ENCODE measurements at regions not wholly inside any gene's neighbourhood (a gene's known extent, or its start where the extent isn't known, plus 50 kb on each side); places are given as distances from the start of the nearest gene placed in this dataset.

DNA sequence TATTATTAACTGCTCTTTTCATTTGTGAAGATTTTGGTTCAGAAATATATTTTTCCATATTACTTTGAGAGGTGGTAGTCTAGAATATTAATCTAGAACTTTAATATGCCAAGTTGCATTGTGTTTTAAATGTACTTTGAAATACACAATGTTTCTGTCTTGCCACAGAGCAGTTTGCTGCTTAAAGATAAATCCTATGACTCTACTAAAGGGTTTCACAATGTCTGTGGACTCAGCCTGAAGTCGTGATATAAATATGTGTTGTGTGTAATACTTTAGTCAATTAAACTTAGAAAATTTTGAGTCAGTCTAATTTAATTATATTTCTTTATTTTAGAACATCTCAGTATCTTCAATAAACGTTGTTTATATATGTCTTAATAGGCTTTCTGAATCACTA is 1771.7 kb upstream of the PCDH7 start:
- no peak for DNase-seq (ENCODE audit: low read depth in 1 of 2, low spot score in 1 of 2)
- no peaks in the 10 kb centered on the region for H3K27me3 ChIP-seq (ENCODE audit: insufficient read depth, poor library complexity, severe bottlenecking)
- H3K27ac ChIP-seq (replicated peaks), result no peak overlapping the region
- TF ChIP-seq GABPA (IDR thresholded peaks at IDR 0.05; ENCODE audit: low read depth) (no peak), SPI1 (IDR thresholded peaks at IDR 0.05; ENCODE audit: borderline replicate concordance, low read depth) (no peak), POLR2AphosphoS5 (IDR thresholded peaks at IDR 0.05; ENCODE audit: low read depth) (no peak)
- TF ChIP-seq, protein P1, sequence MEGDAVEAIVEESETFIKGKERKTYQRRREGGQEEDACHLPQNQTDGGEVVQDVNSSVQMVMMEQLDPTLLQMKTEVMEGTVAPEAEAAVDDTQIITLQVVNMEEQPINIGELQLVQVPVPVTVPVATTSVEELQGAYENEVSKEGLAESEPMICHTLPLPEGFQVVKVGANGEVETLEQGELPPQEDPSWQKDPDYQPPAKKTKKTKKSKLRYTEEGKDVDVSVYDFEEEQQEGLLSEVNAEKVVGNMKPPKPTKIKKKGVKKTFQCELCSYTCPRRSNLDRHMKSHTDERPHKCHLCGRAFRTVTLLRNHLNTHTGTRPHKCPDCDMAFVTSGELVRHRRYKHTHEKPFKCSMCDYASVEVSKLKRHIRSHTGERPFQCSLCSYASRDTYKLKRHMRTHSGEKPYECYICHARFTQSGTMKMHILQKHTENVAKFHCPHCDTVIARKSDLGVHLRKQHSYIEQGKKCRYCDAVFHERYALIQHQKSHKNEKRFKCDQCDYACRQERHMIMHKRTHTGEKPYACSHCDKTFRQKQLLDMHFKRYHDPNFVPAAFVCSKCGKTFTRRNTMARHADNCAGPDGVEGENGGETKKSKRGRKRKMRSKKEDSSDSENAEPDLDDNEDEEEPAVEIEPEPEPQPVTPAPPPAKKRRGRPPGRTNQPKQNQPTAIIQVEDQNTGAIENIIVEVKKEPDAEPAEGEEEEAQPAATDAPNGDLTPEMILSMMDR (IDR thresholded peaks at IDR 0.05; ENCODE audit: insufficient read depth, low read length), result no peak
- H3K4me3 ChIP-seq (replicated peaks; ENCODE audit: insufficient read depth, low read length), result no peak overlapping the region

- Histone ChIP-seq H3K4me3 (replicated peaks; ENCODE audit: insufficient read depth, low read length) (no peak overlapping the region), H3K27ac (replicated peaks) (no peak overlapping the region), H3K27me3 (ENCODE audit: insufficient read depth, poor library complexity, severe bottlenecking) (no peaks in the 10 kb centered on the region)
- TF ChIP-seq REST (IDR thresholded peaks at IDR 0.05; ENCODE audit: insufficient replicate concordance, low read depth), result no peak
- no peak for TF ChIP-seq POLR2AphosphoS5 (IDR thresholded peaks at IDR 0.05; ENCODE audit: low read depth)
- no peak for TF ChIP-seq GABPA (IDR thresholded peaks at IDR 0.05; ENCODE audit: low read depth)
- no peak for TF ChIP-seq SPI1 (IDR thresholded peaks at IDR 0.05; ENCODE audit: borderline replicate concordance, low read depth)
- TF ChIP-seq, protein P1 (IDR thresholded peaks at IDR 0.05; ENCODE audit: insufficient read depth, low read length), result no peak
- no peak for DNase-seq (ENCODE audit: low read depth in 1 of 2, low spot score in 1 of 2)
Measured at GRCh38 chr4:28966982-28967381, 1753.2 kb upstream of the PCDH7 start.

DNA sequence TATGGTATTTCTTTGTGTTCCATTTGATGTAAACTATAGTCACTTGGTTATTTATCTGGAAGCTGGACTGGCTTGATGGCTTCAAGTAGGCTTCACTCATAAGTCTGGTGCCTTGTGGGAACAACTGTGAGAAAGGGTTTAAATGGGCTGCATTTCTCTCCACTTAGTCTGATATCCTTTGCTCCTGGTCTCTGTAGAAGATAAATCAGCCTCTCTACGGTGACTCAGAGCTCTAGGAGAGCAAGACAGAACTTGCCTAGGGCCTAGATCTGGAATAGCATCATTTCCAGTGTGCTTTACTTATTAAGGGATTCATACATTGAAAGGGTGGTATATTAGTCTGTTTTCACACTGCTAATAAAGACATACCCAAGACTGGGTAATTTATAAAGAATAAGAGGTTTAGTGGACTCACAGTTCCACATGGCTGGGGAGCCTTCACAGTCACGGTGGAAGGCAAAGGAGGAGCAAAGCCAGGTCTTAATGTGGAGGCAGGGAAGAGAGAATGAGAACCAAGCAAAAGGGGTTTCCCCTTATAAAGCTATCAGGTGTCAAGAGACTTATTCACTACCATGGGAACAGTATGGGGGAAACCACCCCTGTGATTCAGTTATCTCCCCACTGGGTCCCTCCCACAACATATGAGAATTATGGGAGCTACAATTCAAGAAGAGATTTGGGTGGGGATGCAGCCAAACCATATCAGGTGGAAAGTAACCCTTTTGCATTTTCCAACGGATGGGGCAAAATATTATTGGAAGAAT is 1746.4 kb upstream of the PCDH7 start:
- TF ChIP-seq, protein P1 (IDR thresholded peaks at IDR 0.05; ENCODE audit: insufficient read depth, low read length), result no peak
- TF ChIP-seq POLR2AphosphoS5 (IDR thresholded peaks at IDR 0.05; ENCODE audit: low read depth) (no peak), SPI1 (IDR thresholded peaks at IDR 0.05; ENCODE audit: borderline replicate concordance, low read depth) (no peak), GABPA (IDR thresholded peaks at IDR 0.05; ENCODE audit: low read depth) (no peak)
- DNase-seq (ENCODE audit: low read depth in 1 of 2, low spot score in 1 of 2), result no peak
- Histone ChIP-seq H3K27me3 (ENCODE audit: insufficient read depth, poor library complexity, severe bottlenecking) (no peaks in the 10 kb centered on the region), H3K4me3 (replicated peaks; ENCODE audit: insufficient read depth, low read length) (no peak overlapping the region), H3K27ac (replicated peaks) (no peak overlapping the region)

DNA sequence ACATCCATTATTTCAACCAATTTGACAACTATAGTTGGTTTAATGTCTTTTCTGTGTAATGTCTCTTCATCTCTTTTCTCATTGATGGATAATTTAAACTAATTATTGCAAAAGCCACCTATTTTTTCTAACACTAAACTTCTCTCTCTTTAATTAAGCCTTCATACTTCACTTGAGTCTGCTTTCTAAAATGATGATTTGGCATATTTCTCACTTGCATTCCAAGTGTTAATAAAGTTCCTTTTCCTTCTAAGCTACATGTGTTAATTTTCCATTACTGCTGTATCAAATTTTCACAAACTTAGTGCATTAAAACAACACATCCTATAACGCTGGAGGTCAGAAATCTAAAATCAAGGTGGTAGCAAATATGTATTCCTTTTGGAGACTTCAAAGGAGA is 1743.8 kb upstream of the PCDH7 start:
- no peak for DNase-seq (ENCODE audit: low read depth in 1 of 2, low spot score in 1 of 2)
- H3K27me3 ChIP-seq (ENCODE audit: insufficient read depth, poor library complexity, severe bottlenecking), result no peaks in the 10 kb centered on the region
- TF ChIP-seq GABPA (IDR thresholded peaks at IDR 0.05; ENCODE audit: low read depth) (no peak), POLR2AphosphoS5 (IDR thresholded peaks at IDR 0.05; ENCODE audit: low read depth) (no peak), SPI1 (IDR thresholded peaks at IDR 0.05; ENCODE audit: borderline replicate concordance, low read depth) (no peak), REST (IDR thresholded peaks at IDR 0.05; ENCODE audit: insufficient replicate concordance, low read depth) (no peak)
- TF ChIP-seq, protein P1 (IDR thresholded peaks at IDR 0.05; ENCODE audit: insufficient read depth, low read length), result no peak

More for the DNA sequence above, 1743.8 kb upstream of the PCDH7 start:
- no peak overlapping the region for H3K27ac ChIP-seq (replicated peaks)
- no peak overlapping the region for H3K4me3 ChIP-seq (replicated peaks; ENCODE audit: insufficient read depth, low read length)

Data from HL-60 (cell line).